OCI-LY1 (cell line): ENCODE measurements at regions not wholly inside any gene's neighbourhood (a gene's known extent, or its start where the extent isn't known, plus 50 kb on each side); places are given as distances from the start of the nearest gene placed in this dataset.

Source experiments
- EZH2 ChIP-seq: fragments of 200-600 bp; sonication (generic), shearing (Covaris generic); IDR thresholded peaks from 2 replicates; pipeline ENCODE4 v1.8.0; 2017; ENCODE audit warnings: borderline replicate concordance, mixed run types, mild to moderate bottlenecking, antibody characterized with exemption, low read length, moderate library complexity, mixed read lengths
- TF ChIP-seq, protein P1 (sequence below): fragments of 200-600 bp; sonication (generic), shearing (Covaris generic); IDR thresholded peaks from 2 replicates; pipeline ENCODE4 v1.5.1; 2017; ENCODE audit warnings: mild to moderate bottlenecking, antibody characterized with exemption, low read length, moderate library complexity, mixed read lengths

DNA sequence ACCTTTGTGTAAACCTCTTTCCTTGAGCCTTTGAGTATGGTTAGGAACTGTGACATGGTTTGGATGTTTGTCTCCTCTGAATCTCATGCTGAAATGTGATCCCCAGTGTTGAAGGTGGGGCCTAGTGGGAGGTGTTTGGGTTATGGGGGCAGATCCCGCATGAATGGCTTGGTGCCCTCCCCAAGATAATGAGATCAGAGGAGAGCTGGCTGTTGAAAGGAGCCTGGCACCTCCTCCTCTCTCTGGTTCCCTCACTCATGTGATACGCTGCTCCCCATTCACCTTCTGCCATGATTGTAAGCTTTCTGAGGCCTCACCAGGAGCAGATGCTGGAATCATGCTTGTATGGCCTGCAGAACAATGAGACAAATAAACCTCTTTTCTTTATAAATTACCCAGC lies 1110.2 kb downstream of the CDH11 start:
- TF ChIP-seq, protein P1, sequence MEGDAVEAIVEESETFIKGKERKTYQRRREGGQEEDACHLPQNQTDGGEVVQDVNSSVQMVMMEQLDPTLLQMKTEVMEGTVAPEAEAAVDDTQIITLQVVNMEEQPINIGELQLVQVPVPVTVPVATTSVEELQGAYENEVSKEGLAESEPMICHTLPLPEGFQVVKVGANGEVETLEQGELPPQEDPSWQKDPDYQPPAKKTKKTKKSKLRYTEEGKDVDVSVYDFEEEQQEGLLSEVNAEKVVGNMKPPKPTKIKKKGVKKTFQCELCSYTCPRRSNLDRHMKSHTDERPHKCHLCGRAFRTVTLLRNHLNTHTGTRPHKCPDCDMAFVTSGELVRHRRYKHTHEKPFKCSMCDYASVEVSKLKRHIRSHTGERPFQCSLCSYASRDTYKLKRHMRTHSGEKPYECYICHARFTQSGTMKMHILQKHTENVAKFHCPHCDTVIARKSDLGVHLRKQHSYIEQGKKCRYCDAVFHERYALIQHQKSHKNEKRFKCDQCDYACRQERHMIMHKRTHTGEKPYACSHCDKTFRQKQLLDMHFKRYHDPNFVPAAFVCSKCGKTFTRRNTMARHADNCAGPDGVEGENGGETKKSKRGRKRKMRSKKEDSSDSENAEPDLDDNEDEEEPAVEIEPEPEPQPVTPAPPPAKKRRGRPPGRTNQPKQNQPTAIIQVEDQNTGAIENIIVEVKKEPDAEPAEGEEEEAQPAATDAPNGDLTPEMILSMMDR, result no peak
- TF ChIP-seq EZH2, result no peak
